ENCODE measurements at regions not wholly inside any gene's neighbourhood (a gene's known extent, or its start where the extent isn't known, plus 50 kb on each side); places are given as distances from the start of the nearest gene placed in this dataset.
A peak's percentile ranks its signal among the peaks of the same experiment; 100 is the strongest.

DNA sequence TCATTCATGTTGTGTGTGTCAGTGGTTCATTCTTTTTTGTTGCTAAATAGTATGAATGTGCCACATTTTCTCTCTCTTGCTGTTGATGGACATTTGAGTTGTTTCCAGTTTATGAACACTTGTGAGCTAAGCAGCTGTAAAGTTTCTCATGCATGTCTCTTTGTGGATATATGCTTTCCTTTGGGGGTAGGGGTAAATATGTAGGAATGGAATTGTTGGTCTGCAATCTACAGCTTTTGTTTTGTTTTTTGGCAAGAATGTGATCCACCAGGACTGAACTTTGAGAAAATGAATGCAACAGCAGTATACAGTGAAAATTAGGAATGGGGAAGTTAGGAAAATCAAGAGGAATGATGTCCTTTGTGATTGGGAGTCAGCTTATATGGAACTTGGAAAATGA, 226.3 kb downstream of the CDCA7 start:
- TF ChIP-seq, protein P1, sequence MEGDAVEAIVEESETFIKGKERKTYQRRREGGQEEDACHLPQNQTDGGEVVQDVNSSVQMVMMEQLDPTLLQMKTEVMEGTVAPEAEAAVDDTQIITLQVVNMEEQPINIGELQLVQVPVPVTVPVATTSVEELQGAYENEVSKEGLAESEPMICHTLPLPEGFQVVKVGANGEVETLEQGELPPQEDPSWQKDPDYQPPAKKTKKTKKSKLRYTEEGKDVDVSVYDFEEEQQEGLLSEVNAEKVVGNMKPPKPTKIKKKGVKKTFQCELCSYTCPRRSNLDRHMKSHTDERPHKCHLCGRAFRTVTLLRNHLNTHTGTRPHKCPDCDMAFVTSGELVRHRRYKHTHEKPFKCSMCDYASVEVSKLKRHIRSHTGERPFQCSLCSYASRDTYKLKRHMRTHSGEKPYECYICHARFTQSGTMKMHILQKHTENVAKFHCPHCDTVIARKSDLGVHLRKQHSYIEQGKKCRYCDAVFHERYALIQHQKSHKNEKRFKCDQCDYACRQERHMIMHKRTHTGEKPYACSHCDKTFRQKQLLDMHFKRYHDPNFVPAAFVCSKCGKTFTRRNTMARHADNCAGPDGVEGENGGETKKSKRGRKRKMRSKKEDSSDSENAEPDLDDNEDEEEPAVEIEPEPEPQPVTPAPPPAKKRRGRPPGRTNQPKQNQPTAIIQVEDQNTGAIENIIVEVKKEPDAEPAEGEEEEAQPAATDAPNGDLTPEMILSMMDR (IDR thresholded peaks at IDR 0.05; ENCODE audit: low read depth, low read length, missing control alignments): no peak
- Histone ChIP-seq H3K27me3 (replicated peaks) (no peaks in the 10 kb centered on the region), H3K4me3 (ENCODE audit: low read depth, low read length) (no peak overlapping the region), H3K27ac (no peak overlapping the region), H3K36me3 (replicated peaks) (no peaks in the 10 kb centered on the region)
- DNase-seq: no peak
- in situ Hi-C loops (cut with HindIII; ENCODE audit: low pct_ligation_motif_present, low sequenced_read_pairs): no loop called here

DNA sequence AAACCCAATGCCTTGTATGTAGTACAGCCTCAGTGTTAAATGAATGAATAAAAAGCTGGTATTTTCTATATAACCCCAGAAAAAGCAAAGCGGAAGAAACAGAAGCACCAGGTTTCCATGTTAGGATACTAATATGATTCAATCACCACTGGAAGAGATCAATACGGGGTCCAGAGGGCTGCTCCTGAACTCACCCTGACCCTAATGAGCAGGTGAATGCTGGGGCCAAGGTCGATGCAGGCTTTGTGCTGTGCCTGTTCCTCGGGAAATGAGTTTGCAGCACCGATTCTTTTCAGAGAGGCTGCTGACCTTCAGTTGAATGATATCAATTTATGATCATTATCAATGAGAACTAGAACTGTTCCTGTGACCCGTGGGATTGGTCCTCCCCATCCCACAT, 228.5 kb downstream of the CDCA7 start:
- Histone ChIP-seq H3K36me3 (replicated peaks) (no peaks in the 10 kb centered on the region), H3K4me3 (ENCODE audit: low read depth, low read length) (no peak overlapping the region), H3K27me3 (replicated peaks) (no peaks in the 10 kb centered on the region), H3K27ac (no peak overlapping the region)
- no peak for DNase-seq
- in situ Hi-C loops (cut with HindIII; ENCODE audit: low pct_ligation_motif_present, low sequenced_read_pairs): no loop called here
- TF ChIP-seq, protein P1 (IDR thresholded peaks at IDR 0.05; ENCODE audit: low read depth, low read length, missing control alignments): no peak

DNA sequence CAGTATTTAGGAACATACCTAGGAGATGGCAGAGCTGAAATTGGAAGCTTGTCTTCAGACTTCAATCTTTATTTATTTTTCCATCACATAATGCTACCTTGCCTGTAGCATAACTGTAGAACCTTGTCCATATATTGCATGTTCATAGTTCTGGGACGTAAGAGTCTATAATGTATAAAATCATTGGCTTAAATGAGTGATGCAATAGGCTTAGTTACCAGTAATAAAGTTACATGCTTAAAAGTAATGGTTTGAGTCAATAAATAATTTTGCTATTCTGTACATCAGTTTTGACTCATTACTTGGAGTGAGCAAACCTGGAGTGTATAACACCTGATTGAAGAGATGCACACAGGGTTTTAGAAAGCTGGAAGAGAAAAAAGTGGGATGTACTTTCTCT, 229.3 kb downstream of the CDCA7 start:
- Histone ChIP-seq H3K27ac (no peak overlapping the region), H3K27me3 (replicated peaks) (no peaks in the 10 kb centered on the region), H3K36me3 (replicated peaks) (no peaks in the 10 kb centered on the region), H3K4me3 (ENCODE audit: low read depth, low read length) (no peak overlapping the region)
- TF ChIP-seq, protein P1 (IDR thresholded peaks at IDR 0.05; ENCODE audit: low read depth, low read length, missing control alignments): no peak
- in situ Hi-C loops (cut with HindIII; ENCODE audit: low pct_ligation_motif_present, low sequenced_read_pairs): no loop called here
- no peak for DNase-seq

DNA sequence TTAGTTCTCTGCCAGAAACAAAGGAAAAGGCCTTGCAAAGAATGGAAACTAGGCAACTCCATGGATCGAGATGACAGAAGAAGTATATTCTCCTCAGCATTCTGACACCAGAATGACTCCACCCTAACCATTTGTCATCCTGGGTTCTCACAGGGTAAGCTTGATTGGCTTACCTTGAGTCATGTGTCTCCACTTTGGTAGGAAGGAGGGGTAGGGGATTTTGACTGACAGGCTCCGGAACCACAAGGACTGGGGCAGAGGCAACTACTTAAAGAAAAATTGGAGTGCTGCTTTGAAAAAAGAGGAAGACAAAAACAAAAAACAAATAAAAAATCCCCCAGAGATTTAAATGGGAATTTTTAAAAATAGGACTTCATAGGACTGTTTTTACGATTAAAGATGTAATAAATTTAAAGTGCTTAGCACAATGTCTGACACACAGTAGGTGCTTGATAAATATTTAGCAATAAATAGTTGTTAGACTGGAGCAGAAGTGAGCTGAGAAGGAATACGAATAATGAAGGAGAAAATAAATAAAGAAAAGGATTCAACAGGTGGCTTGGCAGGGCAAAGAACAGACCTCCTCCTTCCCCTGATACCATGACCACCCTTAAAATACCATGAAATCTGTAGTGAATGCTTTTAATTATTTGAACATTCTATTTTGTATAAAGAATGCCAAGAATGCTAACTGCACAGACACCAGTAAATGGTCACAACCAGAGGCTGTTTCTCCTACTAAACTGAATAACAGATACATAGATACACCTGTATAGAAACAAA, 230.2 kb downstream of the CDCA7 start:
- TF ChIP-seq, protein P1 (IDR thresholded peaks at IDR 0.05; ENCODE audit: low read depth, low read length, missing control alignments): no peak
- no peaks in the 10 kb centered on the region for H3K27me3 ChIP-seq (replicated peaks)
- H3K4me3 ChIP-seq (ENCODE audit: low read depth, low read length): no peak overlapping the region
- DNase-seq: no peak
- no peak overlapping the region for H3K27ac ChIP-seq
- H3K36me3 ChIP-seq (replicated peaks): no peaks in the 10 kb centered on the region
- in situ Hi-C loops (cut with HindIII; ENCODE audit: low pct_ligation_motif_present, low sequenced_read_pairs): no loop called here

DNA sequence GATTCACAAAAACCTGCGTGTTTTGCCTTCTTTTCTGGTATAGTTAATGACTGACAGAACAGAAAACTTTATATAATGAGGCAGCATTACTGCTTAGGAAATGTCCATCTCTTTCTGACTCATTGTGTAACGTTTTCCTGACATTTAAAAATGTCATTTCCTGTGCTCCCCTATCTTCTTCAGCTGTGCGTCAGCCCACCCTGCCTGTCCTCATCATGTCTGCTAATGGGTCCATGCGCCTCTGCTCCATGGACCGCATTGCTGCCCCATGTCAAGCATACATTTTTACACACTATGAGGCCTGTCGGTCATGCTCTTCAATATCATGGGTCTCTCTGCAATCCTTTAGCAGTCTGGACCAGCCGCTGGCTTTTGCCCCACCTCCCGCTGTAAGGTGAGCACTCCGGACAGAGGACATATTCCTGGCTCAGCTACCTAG, 234.3 kb downstream of the CDCA7 start:
- Histone ChIP-seq H3K4me3 (ENCODE audit: low read depth, low read length) (no peak overlapping the region), H3K36me3 (replicated peaks) (no peaks in the 10 kb centered on the region), H3K27ac (peak overlapping the region; percentile 68), H3K27me3 (replicated peaks) (no peaks in the 10 kb centered on the region)
- TF ChIP-seq, protein P1 (IDR thresholded peaks at IDR 0.05; ENCODE audit: low read depth, low read length, missing control alignments): no peak
- in situ Hi-C loops (cut with HindIII; ENCODE audit: low pct_ligation_motif_present, low sequenced_read_pairs): no loop called here
- DNase-seq: peak; percentile 12
